HepG2 (cell line): ENCODE measurements at regions not wholly inside any gene's neighbourhood (a gene's known extent, or its start where the extent isn't known, plus 50 kb on each side); places are given as distances from the start of the nearest gene placed in this dataset.

ENCODE experiments used
- ARHGAP35 ChIP-seq: sonication (generic); formaldehyde crosslinking; IDR thresholded peaks from 2 replicates; pipeline ENCODE4 v1.9.0; 2022; ENCODE audit warnings: mild to moderate bottlenecking, inconsistent platforms, moderate library complexity, missing genetic modification reagents, borderline replicate concordance
- ASH2L ChIP-seq: fragments of 300-600, 200-600 bp; sonication (generic); IDR thresholded peaks from 2 replicates; pipeline ENCODE4 v1.7.0; 2017; ENCODE audit warnings: low read depth, mild to moderate bottlenecking, moderate library complexity, mixed read lengths, low read length; ENCODE audit not compliant: insufficient read length
- ATM ChIP-seq: fragments of 450-650 bp; IDR thresholded peaks from 2 replicates; pipeline ENCODE4 v1.7.1; 2017; ENCODE audit warnings: mild to moderate bottlenecking, borderline replicate concordance
- BRF2 ChIP-seq: sonication (generic); formaldehyde crosslinking; IDR thresholded peaks from 2 replicates; pipeline ENCODE4 v1.8.1; 2022; ENCODE audit warnings: mild to moderate bottlenecking, missing genetic modification reagents
- CREM ChIP-seq, 2 experiments: sonication (generic) in 1 of 2; formaldehyde crosslinking in 1 of 2; IDR thresholded peaks; 2 replicates each; pipeline versions ENCODE4 v1.4.0 to v1.6.1; 2016 to 2020; ENCODE audit warnings: antibody characterized with exemption in 1 of 2, mild to moderate bottlenecking in 1 of 2, missing genetic modification reagents in 1 of 2
- ETV6 ChIP-seq: sonication (generic); formaldehyde crosslinking; conservative IDR thresholded peaks from 2 replicates; pipeline ENCODE4 v1.4.0; 2020; ENCODE audit warnings: missing genetic modification reagents
- GABPA ChIP-seq, 2 experiments: IDR thresholded peaks; 2 replicates each; pipeline ENCODE4 v1.6.1; 2011 to 2016; ENCODE audit warnings: low read depth in 2 of 2, low read length in 1 of 2, missing biosample characterization in 1 of 2, missing genetic modification characterization in 1 of 2
- GTF3A ChIP-seq: sonication (generic); formaldehyde crosslinking; conservative IDR thresholded peaks from 2 replicates; pipeline ENCODE4 v1.4.0; 2020; ENCODE audit warnings: mild to moderate bottlenecking, missing genetic modification reagents
- HDAC2 ChIP-seq: sonication (generic); formaldehyde crosslinking; IDR thresholded peaks from 2 replicates; pipeline ENCODE4 v1.4.0; 2020; ENCODE audit warnings: missing genetic modification reagents
- HMGA1 ChIP-seq: sonication (generic); formaldehyde crosslinking; conservative IDR thresholded peaks from 2 replicates; pipeline ENCODE4 v1.4.0; 2020; ENCODE audit warnings: missing genetic modification reagents
- HOXA5 ChIP-seq: sonication (generic); formaldehyde crosslinking; IDR thresholded peaks from 2 replicates; pipeline ENCODE4 v1.4.0; 2020; ENCODE audit warnings: missing genetic modification reagents
- NFYC ChIP-seq: IDR thresholded peaks from 2 replicates; pipeline ENCODE4 v1.6.1; 2016; ENCODE audit warnings: missing genetic modification reagents, missing compliant biosample characterization
- NR2F6 ChIP-seq, 2 experiments: IDR thresholded peaks; 2 replicates each; pipeline ENCODE4 v1.6.1; 2016; ENCODE audit warnings: antibody characterized with exemption in 1 of 2, mild to moderate bottlenecking in 1 of 2
- TOE1 ChIP-seq: sonication (generic); formaldehyde crosslinking; IDR thresholded peaks from 2 replicates; pipeline ENCODE4 v1.4.0; 2020; ENCODE audit warnings: mild to moderate bottlenecking, missing genetic modification reagents
- ZBTB7A ChIP-seq: sonication (generic); formaldehyde crosslinking; IDR thresholded peaks from 2 replicates; pipeline ENCODE4 v1.8.0; 2022; ENCODE audit warnings: mild to moderate bottlenecking, missing genetic modification reagents
- ZNF225 ChIP-seq: sonication (generic); formaldehyde crosslinking; IDR thresholded peaks from 2 replicates; pipeline ENCODE4 v1.4.0; 2020; ENCODE audit warnings: mild to moderate bottlenecking, missing genetic modification reagents
- ZNF44 ChIP-seq: sonication (generic); formaldehyde crosslinking; IDR thresholded peaks from 2 replicates; pipeline ENCODE4 v1.5.1; 2020; ENCODE audit warnings: mild to moderate bottlenecking, missing genetic modification reagents
- ZNF543 ChIP-seq: sonication (generic); formaldehyde crosslinking; IDR thresholded peaks from 2 replicates; pipeline ENCODE4 v1.4.0; 2020; ENCODE audit warnings: mild to moderate bottlenecking, missing genetic modification reagents
- ZNF770 ChIP-seq: sonication (generic); formaldehyde crosslinking; IDR thresholded peaks from 2 replicates; pipeline ENCODE4 v1.5.0; 2020; ENCODE audit warnings: mild to moderate bottlenecking, missing genetic modification reagents
- ZNF776 ChIP-seq: sonication (generic); formaldehyde crosslinking; IDR thresholded peaks from 2 replicates; pipeline ENCODE4 v1.4.0; 2020; ENCODE audit warnings: mild to moderate bottlenecking, missing genetic modification reagents
- ZNF792 ChIP-seq: IDR thresholded peaks from 2 replicates; pipeline ENCODE4 v1.6.1; 2016
- ZZZ3 ChIP-seq: sonication (generic); formaldehyde crosslinking; IDR thresholded peaks from 2 replicates; pipeline ENCODE4 v1.4.0; 2020; ENCODE audit warnings: missing genetic modification reagents, mild to moderate bottlenecking, borderline replicate concordance
- TF ChIP-seq, protein P1 (sequence below): sonication (generic); formaldehyde crosslinking; IDR thresholded peaks from 2 replicates; pipeline ENCODE4 v1.4.0; 2020; ENCODE audit warnings: missing genetic modification reagents
- TF ChIP-seq, protein P2 (sequence below): sonication (generic); formaldehyde crosslinking; IDR thresholded peaks from 2 replicates; pipeline ENCODE4 v1.5.1; 2020; ENCODE audit warnings: missing genetic modification reagents, mild to moderate bottlenecking, borderline replicate concordance

DNA sequence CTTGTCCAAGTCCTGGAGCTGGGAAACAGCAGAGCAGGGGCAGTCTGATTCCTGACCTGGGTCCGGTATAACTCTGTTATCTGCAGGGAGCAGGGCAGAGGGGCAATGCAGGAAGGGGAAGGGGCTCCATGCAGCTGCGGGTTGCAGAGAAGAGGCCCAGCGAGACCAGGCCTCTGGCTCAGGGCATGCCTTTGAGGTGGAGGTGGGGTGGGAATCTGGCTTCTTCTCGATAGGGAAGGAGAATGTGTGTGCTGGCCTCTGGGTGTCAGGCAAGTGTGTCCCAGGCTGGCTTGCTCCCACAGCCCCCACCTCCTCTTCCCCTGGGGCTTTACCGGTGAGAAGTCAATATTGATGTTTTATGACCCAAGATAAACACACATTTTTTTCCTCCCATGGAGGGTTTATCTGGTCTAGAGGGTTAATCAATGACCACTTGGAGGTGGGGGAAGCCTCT is 187.1 kb upstream of the HAAO start (continued):
- TF ChIP-seq, protein P1, sequence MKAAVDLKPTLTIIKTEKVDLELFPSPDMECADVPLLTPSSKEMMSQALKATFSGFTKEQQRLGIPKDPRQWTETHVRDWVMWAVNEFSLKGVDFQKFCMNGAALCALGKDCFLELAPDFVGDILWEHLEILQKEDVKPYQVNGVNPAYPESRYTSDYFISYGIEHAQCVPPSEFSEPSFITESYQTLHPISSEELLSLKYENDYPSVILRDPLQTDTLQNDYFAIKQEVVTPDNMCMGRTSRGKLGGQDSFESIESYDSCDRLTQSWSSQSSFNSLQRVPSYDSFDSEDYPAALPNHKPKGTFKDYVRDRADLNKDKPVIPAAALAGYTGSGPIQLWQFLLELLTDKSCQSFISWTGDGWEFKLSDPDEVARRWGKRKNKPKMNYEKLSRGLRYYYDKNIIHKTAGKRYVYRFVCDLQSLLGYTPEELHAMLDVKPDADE (CRISPR knock-in tag) = no peak
- no peak for TF ChIP-seq ATM
- TF ChIP-seq ZNF792 (CRISPR knock-in tag) = peak; percentile 58; the same call in 1 of the 2 replicates
- peak; percentile 95 for TF ChIP-seq NR2F6 (IDR thresholded peaks at IDR 0.05)
- peak; percentile 95 for TF ChIP-seq NR2F6 (CRISPR knock-in tag; IDR thresholded peaks at IDR 0.05)
- TF ChIP-seq ASH2L = peak; percentile 42
- TF ChIP-seq ZBTB7A (CRISPR knock-in tag) = no peak; the same call in 1 of the 2 replicates
- TF ChIP-seq HMGA1 (CRISPR knock-in tag) = no peak
- TF ChIP-seq GTF3A (CRISPR knock-in tag) = peak; percentile 42; the same call in 1 of the 2 replicates
- TF ChIP-seq NFYC (CRISPR knock-in tag) = peak; percentile 18; the same call in 1 of the 2 replicates
- no peak for TF ChIP-seq ARHGAP35
- TF ChIP-seq ETV6 (CRISPR knock-in tag) = peak; percentile 95
- peak; percentile 51; the same call in 1 of the 2 replicates for TF ChIP-seq ZNF225 (CRISPR knock-in tag)
- peak; percentile 73; the same call in 1 of the 2 replicates for TF ChIP-seq BRF2 (CRISPR knock-in tag)
- peak; percentile 63; the same call in 1 of the 2 replicates for TF ChIP-seq ZNF776
- peak; percentile 95 for TF ChIP-seq CREM (IDR thresholded peaks at IDR 0.05)
- no peak for TF ChIP-seq CREM (CRISPR knock-in tag; IDR thresholded peaks at IDR 0.05)
- TF ChIP-seq TOE1 = peak; percentile 97
- TF ChIP-seq ZNF44 (CRISPR knock-in tag) = no peak
- TF ChIP-seq ZZZ3 (CRISPR knock-in tag) = no peak
- TF ChIP-seq, protein P2, sequence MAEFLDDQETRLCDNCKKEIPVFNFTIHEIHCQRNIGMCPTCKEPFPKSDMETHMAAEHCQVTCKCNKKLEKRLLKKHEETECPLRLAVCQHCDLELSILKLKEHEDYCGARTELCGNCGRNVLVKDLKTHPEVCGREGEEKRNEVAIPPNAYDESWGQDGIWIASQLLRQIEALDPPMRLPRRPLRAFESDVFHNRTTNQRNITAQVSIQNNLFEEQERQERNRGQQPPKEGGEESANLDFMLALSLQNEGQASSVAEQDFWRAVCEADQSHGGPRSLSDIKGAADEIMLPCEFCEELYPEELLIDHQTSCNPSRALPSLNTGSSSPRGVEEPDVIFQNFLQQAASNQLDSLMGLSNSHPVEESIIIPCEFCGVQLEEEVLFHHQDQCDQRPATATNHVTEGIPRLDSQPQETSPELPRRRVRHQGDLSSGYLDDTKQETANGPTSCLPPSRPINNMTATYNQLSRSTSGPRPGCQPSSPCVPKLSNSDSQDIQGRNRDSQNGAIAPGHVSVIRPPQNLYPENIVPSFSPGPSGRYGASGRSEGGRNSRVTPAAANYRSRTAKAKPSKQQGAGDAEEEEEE = no peak
- TF ChIP-seq ZNF543 (CRISPR knock-in tag) = peak; percentile 85; the same call in 1 of the 2 replicates
- TF ChIP-seq GABPA (IDR thresholded peaks at IDR 0.05; ENCODE audit: low read depth, low read length) = no peak
- no peak for TF ChIP-seq GABPA (CRISPR knock-in tag; IDR thresholded peaks at IDR 0.05; ENCODE audit: low read depth)
- TF ChIP-seq ZNF770 (CRISPR knock-in tag) = peak; percentile 58; the same call in 1 of the 2 replicates
- peak; percentile 95 for TF ChIP-seq HOXA5 (CRISPR knock-in tag)
- TF ChIP-seq HDAC2 (CRISPR knock-in tag) = peak; percentile 85
